GM21526 (cell line): ENCODE measurements at regions not wholly inside any gene's neighbourhood (a gene's known extent, or its start where the extent isn't known, plus 50 kb on each side); places are given as distances from the start of the nearest gene placed in this dataset.
A peak's percentile ranks its signal among the peaks of the same experiment; 100 is the strongest.
"Not testable (repeated sequence)": the region's sequence is repeated elsewhere in the genome, so short reads cannot be mapped to it uniquely, and the experiment has no call there.

ENCODE experiments used
- ATAC-seq: cut with Tn5 transposase; IDR thresholded peaks from one replicate; pipeline ENCODE4 v1.9.1; 2021; ENCODE audit warnings: moderate library complexity; ENCODE audit not compliant: unreplicated experiment, low FRiP score

DNA sequence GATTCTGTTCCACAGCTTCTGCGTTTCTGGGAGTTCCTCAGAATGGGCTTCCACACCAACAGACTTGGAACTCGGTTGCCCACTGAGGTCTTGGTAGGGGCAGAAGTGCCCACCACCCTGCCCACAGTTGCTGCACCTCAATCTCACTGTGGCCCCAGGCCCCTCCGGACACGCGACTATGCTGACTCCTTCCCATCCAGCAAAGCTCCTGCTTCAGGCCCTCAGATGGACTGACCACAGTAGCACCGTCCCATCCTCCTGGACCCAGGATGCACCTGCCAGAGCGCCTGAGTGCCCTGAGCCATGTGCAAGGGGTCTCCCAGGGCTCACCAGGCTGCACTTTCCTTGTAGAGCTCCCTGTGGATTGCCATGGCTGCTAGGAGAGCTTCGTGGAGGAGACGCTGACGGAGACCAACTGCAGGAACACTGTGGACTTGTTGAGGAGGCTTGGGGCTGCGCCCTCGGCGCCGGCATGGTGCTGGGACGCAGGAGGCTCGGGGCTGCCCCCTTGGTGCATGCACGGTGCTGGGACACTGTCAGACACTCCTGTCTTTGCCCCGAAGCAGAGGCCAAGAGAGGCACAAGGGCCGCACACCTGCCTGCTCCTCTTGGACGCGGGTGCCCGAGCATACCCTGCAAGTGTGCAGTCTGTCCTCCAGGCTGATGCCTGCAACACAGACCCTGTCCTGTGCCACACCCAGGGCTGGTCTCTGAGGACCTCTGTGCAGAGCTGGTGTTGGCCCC, 201.3 kb downstream of the LIPI start:
- not testable (repeated sequence) for ATAC-seq

DNA sequence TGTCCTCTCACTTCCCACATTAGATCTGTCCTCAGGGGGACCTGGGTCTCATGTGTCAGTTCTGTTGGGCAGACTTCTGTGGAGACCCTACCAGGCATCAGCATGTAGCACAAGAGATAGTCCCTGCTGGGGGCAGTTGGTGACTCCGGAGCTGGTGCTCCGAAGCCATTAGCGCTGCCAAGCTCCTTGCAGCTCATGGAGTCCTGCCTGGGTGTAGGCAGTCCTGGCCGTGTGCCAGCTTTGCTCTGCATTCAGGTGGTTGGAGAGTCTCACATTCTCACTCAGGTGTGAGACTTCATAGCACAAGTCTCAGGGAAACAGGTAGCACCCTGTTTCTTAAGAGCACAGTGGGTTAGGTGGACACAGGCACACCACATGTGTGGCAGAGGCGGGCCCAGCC, 202.3 kb downstream of the LIPI start:
- ATAC-seq, result not testable (repeated sequence)

GRCh38 chr21:14008006-14008405, 202.7 kb downstream of the LIPI start:
- not testable (repeated sequence) for ATAC-seq

- ATAC-seq, result not testable (repeated sequence)
Observed at GRCh38 chr21:14006144-14006543, 204.6 kb downstream of the LIPI start.

DNA sequence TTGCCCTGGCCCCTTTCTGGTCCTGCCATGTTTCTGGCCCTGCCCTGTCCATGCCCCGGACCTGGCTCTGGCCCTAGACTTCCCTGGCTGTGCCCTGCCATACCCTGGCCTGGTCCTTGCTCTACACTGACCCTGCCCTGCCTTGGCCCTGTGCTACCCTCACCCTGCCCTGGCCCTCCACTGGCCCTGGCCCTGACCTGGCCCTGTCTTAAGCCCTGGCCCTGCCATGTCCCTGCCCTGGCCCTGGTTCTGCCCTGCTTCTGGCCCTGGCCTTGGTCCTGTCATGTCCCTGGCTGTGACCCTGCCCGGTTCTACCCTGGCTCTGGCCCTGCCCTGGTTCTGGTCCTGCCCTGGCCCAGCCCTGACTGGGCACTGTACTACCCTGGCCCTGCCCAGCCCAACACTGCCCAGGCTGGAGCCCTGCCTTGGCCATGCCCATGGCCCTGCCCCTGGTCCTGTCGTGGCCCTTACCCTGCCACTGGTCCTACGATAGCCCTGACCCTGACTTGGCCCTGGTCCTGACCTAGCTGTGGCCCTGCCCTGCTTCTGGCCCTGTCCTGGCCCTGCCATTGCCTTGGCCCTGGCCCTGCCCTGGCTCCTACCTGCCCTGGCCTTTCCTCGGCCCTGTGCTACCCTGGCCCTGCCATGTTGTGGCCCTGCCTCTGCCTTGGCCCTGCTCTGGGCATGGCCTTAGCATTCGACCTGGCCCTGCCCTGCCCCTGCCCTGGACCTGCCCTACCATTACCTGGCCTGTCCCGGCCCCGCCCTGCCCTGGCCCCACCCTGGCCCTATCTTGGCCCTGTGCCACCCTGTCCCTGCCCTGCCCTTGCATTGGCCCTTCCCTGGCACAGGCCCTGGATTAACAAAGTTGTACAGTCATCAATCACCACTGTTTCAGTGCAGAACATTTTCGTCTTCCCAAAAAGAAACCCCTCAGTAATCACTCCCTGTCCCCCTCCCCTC, 223.5 kb downstream of the LIPI start:
- not testable (repeated sequence) for ATAC-seq

DNA sequence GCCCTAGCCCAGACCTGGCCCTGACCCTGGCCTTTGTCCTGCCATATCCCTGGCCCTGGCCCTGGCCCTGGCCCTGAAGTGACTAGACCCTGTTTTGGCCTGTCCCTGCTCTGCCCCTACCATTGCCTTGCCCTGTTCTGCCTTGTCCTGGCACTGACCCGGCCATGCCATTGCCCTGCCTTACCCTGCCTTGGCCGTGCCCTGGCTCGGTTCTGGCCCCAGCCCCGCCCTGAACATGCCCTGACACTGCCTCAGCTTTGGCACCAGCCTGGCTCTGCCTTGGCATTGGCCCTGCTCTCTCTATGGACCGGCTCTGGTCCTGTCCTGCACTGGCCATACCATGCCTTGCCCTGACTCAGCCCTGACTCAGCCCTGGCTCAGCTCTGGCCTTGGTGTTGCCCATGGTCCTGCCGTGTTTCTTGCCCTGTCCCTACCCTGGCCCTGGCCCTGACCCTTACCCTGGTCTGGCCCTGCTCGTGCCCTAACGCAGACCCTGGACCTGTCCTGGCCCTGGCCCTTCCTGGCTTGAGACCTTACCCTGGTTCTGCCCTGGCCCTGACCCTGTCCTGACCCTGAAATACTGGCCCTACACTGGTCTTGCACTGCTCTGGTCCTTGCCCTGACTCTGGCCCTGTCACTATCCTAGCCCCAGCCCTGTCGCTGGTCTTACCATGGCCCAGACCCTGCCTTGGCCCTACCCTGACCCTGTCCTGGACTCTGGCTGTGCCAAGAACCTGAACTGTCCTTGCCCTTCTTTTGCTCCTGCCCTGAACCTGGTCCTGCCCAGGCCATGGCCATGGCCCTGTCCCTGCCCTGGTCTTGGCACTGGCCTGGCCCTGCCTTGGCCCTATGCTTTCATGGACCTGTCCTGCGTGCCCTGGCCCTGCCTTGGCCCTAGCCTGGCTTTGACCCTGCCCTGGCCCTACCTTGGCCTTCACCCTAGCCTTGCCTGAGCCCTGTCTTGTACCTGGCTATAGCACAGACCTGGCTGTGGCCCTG, 224.6 kb downstream of the LIPI start:
- ATAC-seq, result not testable (repeated sequence)

GRCh38 chr21:13985137-13985864, 225.5 kb downstream of the LIPI start:
- not testable (repeated sequence) for ATAC-seq

DNA sequence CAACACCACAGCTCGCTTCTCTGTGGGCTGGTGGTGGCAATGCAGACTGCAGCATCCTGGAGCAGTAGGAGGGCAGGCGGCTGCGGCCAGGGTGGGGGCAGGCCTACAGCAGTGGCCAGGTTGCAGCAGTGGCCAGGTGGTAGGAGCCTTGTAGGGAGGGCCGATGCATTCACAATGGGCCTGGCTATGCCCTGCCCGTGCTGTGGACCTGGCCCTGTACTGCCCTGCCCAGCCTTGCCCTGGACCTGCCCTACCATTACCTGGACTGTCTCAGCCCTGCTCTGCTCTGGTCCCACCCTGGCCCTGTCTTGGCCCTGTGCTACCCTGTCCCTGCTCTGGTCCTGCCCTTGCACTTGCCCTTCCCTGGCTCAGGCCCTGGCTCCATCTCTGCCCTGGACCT, 226.0 kb downstream of the LIPI start:
- ATAC-seq, result not testable (repeated sequence)

- not testable (repeated sequence) for ATAC-seq
Observed at GRCh38 chr21:13981176-13982087, 229.3 kb downstream of the LIPI start.

DNA sequence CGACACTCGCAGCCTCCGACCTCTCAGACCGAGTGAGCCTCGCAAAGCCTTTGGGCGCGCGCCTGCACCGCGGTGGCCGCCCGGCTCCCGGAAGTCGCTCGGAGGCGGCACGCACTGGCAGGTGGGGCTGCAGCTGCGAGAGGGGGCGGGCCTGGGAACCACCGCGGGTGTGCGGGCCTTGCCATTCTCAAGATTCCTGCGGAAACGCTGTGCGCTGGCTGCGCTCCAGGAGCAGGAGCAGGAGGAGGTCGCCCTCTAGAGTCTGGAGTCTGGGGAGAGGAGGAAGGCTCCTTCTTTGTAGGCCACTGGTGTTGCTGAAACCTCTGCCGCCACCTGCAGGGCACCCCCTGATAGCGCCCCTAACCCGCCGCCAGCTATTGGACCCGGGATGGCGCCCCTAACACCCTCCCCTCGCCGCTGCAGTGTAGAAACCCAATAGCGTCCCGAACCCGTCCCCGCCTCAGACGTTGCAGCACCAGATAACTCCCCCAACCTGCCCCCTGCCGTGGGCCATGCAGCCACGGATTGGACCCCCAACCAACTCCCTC, 230.6 kb downstream of the LIPI start:
- peak; percentile 98 for ATAC-seq

- not testable (repeated sequence) for ATAC-seq
Observed at GRCh38 chr21:13979608-13980007, 231.1 kb downstream of the LIPI start.

DNA sequence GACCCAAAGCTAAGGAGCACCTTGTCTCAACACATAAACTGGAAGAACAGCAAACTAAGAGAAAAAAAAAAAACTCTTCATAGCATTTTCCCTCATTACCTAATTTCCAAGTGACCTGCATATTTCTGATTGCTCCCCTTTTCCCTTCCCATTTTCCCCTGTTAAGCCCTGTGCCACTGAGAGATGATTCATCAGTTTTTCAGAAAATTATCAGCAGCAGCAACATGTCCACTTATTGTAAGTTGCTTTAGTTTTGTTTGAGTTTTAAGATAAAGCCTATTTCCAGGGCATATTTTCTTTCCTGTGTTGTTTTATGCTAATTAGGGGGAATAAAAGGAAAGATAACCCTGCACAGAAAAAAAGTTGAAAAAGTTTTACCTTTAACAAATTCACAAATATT, 236.2 kb downstream of the LIPI start:
- not testable (repeated sequence) for ATAC-seq

DNA sequence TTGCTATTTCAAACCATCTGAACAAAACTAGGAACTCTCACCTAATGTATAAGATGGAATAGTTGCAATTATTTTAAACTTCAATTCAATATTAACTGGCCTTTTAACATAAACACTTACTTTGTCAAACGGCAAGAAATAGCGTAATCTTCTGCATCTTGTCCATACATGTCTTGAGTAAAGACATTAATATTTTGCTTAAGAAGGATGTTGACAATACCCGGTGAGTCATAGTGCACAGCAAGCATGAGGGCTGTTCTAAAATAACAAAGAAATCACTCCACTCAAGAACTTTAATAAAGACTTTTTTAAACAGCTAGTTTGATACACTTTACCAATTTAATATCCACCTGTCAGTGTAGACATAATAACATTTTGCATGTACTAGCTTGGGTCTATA, 240.9 kb downstream of the LIPI start:
- not testable (repeated sequence) for ATAC-seq

DNA sequence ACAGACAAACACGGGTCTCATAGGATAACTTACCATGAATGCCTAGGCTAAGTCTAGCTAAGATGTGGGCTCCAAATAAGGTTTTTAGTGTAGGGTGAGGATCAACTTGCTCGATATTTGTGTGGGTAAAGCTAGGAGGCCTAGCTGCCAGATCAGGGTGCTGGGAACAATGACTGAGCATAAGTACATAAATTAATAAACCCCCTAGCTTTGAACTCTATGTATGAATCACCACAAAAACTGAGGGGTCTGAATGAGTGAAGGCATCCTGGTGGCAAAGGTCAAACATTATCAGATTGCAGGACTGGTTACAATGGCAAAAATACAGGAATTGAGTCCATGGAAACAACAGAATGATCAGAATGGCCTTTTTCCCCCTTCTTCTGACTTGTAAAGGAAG, 241.8 kb downstream of the LIPI start:
- ATAC-seq, result not testable (repeated sequence)

GRCh38 chr21:13963259-13963658, 247.5 kb downstream of the LIPI start:
- not testable (repeated sequence) for ATAC-seq

DNA sequence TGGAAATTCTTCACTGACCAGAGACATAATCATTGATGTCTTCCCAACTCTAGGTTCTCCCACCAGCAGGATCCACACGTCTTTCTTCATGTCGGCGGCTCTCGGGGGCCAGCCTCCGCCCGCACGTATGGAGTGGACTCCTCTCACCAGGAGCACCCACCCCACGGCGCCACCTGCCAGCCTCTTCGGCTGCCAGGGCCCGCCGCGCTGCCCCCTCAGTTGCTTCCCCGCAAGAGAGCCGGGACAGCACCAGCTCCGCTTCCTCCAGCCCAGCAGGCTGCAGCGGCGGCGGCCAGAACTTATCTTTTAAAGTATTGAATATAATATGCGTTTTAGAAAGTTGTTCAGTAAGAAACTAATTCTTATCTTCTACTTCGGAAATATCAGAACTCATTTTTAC, 273.5 kb downstream of the LIPI start:
- ATAC-seq, result no peak

- not testable (repeated sequence) for ATAC-seq
Observed at GRCh38 chr21:13936033-13936937, 274.5 kb downstream of the LIPI start.
